Upper lobe of right lung (tissue), 1 donor: ENCODE measurements at regions not wholly inside any gene's neighbourhood (a gene's known extent, or its start where the extent isn't known, plus 50 kb on each side); places are given as distances from the start of the nearest gene placed in this dataset.

ENCODE experiments used
- ATAC-seq: fragments of 200-7000 bp; cut with Tn5 transposase; one replicate; pipeline ENCODE4 v1.9.1; 2020; ENCODE audit warnings: mild to moderate bottlenecking, moderate library complexity
- DNase-seq: peaks from one replicate; pipeline ENCODE4 v3.0.0-alpha.2; 2020
- H3K27ac ChIP-seq: fragments of 200-600 bp; one replicate; pipeline ENCODE4 v1.8.0; 2022
- H3K27me3 ChIP-seq: fragments of 200-600 bp; one replicate; pipeline ENCODE4 v1.8.0; 2022; ENCODE audit warnings: mild to moderate bottlenecking
- H3K36me3 ChIP-seq: fragments of 200-600 bp; one replicate; pipeline ENCODE4 v1.8.0; 2022
- H3K4me1 ChIP-seq: fragments of 200-600 bp; one replicate; pipeline ENCODE4 v1.8.0; 2022
- H3K4me3 ChIP-seq: fragments of 200-600 bp; one replicate; pipeline ENCODE4 v1.8.0; 2022; ENCODE audit warnings: mild to moderate bottlenecking
- H3K9me3 ChIP-seq: fragments of 200-600 bp; one replicate; pipeline ENCODE4 v1.8.0; 2022
- intact Hi-C: fragments of 100-400 bp; cut with DNase I; formaldehyde crosslinking; loops from one replicate; pipeline ENCODE4 v1.11.0; 2022
- TF ChIP-seq, protein P1 (sequence below): fragments of 200-600 bp; IDR thresholded peaks from one replicate; pipeline ENCODE4 v1.8.0; 2022; ENCODE audit warnings: antibody characterized with exemption
- donor health status: DM: no; HTN: yes; CAD: no; lungs with severe emphysema.

DNA sequence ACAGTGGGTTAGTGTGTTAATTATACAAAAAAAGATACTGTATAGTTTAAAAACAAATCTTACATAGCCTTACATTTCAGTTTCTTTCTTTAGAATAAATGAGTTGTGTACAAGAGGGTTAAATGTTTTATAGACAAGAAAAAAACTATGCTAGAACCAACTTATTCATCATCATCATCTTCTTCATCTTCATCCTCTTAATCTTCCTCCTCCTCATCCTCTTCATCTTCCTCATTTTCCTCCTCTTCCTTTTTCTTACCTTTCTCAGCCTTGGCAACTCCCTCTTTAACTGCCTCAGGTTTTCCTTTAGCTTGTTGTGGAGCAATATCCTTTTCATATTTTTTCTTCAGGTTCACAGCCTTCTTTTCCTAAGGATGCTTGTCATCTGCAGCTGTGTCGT, 53.7 kb downstream of the RPS12 start:
- Histone ChIP-seq H3K9me3 (no peaks in the 10 kb centered on the region), H3K4me3 (no peak overlapping the region), H3K36me3 (no peaks in the 10 kb centered on the region), H3K27me3 (no peaks in the 10 kb centered on the region), H3K4me1 (no peaks in the 10 kb centered on the region), H3K27ac (no peak overlapping the region)
- intact Hi-C loops = no loop called here
- no peak for DNase-seq
- no peak for ATAC-seq
- TF ChIP-seq, protein P1, sequence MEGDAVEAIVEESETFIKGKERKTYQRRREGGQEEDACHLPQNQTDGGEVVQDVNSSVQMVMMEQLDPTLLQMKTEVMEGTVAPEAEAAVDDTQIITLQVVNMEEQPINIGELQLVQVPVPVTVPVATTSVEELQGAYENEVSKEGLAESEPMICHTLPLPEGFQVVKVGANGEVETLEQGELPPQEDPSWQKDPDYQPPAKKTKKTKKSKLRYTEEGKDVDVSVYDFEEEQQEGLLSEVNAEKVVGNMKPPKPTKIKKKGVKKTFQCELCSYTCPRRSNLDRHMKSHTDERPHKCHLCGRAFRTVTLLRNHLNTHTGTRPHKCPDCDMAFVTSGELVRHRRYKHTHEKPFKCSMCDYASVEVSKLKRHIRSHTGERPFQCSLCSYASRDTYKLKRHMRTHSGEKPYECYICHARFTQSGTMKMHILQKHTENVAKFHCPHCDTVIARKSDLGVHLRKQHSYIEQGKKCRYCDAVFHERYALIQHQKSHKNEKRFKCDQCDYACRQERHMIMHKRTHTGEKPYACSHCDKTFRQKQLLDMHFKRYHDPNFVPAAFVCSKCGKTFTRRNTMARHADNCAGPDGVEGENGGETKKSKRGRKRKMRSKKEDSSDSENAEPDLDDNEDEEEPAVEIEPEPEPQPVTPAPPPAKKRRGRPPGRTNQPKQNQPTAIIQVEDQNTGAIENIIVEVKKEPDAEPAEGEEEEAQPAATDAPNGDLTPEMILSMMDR = no peak

DNA sequence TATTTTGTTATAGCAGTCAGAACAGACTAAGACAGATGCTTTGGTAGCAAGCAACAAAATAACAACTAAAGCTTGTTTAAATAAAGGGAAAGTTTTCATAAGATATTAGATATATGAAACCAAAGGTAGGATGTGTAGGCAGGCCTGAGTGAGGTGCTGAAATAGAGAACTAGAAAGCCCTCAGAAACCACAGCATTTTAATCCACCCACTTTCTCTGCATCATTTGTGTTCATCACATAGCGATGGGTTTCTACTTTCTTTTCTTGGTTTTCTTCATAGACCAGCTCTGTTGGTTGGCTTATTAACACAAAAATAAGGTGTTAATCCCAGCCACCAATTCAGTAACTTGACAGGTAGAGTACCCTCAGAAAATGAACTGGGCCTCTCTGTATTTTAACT, 58.6 kb downstream of the RPS12 start:
- Histone ChIP-seq H3K36me3 (no peaks in the 10 kb centered on the region), H3K9me3 (no peaks in the 10 kb centered on the region), H3K4me1 (no peaks in the 10 kb centered on the region), H3K4me3 (no peak overlapping the region), H3K27ac (no peak overlapping the region), H3K27me3 (no peaks in the 10 kb centered on the region)
- DNase-seq (no peak), ATAC-seq (no peak)
- intact Hi-C loops = no loop called here
- TF ChIP-seq, protein P1 = no peak

DNA sequence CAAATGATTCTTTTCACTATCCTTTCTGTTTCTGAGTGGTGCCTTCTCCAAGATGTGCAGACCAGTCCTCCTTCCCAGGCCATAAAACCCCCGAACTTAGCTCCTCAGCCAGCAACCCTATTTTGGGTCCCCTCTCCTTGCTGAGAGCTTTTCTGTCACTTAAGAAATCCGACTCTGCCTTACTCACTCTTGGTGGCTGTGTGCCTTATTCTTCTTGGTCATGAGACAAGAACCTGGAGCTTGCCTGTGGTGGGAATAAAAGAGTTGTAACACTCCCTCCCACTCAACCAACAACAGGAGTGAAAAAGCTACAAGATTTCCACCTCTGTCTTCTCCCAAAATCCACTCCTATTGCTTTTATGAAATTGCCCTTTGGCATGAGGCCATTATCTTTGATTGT, 62.6 kb downstream of the RPS12 start:
- Histone ChIP-seq H3K27me3 (no peaks in the 10 kb centered on the region), H3K4me1 (no peaks in the 10 kb centered on the region), H3K4me3 (no peak overlapping the region), H3K36me3 (no peaks in the 10 kb centered on the region), H3K27ac (no peak overlapping the region), H3K9me3 (no peaks in the 10 kb centered on the region)
- ATAC-seq (no peak), DNase-seq (no peak)
- intact Hi-C loops = no loop called here
- TF ChIP-seq, protein P1 = no peak

DNA sequence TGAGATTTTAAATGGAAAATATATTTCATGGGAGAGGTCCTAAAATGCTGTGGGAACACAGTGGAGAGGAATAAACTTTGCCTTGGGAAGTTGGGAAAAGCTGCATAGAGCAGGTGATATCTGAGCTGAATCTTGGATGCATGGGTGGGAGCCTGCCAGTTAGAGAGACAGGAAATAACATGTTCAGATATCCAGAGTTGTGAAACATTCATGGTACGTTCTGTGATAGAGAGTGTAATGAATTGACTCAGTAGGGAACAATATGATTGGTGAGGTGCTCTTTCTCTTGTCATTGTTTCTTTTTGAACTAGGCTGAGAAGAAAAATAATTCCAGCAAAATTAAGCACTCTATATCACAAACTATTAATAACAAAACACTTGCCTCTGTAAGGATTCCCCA, 72.8 kb downstream of the RPS12 start:
- Histone ChIP-seq H3K4me1 (no peaks in the 10 kb centered on the region), H3K27ac (no peak overlapping the region), H3K4me3 (no peak overlapping the region), H3K9me3 (no peaks in the 10 kb centered on the region), H3K27me3 (no peaks in the 10 kb centered on the region), H3K36me3 (no peaks in the 10 kb centered on the region)
- TF ChIP-seq, protein P1 = no peak
- no peak for ATAC-seq
- no peak for DNase-seq
- intact Hi-C loops = no loop called here

DNA sequence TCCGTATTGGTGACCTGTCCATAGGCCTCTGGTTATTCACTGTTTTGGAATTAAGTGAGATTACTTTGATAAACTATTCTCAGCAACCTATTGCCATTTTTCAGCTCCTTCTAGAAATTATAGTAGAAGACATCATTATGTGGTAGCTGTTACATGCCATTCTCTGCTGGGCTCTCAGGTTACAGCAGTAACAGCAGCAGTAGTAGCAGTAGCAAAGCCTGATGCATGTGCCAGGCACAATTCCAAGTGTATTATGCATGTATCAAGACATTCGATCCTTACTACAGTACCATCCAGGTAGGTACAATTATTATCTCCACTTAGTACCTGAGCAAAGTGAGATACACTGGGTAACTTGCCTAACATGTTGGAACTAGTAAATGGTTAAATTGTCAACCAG, 74.3 kb downstream of the RPS12 start:
- DNase-seq (no peak), ATAC-seq (no peak)
- no peak overlapping the region for H3K27ac ChIP-seq
- no peak overlapping the region for H3K4me3 ChIP-seq
- TF ChIP-seq, protein P1 = no peak
- no peaks in the 10 kb centered on the region for H3K4me1 ChIP-seq
- H3K9me3 ChIP-seq = no peaks in the 10 kb centered on the region
- no peaks in the 10 kb centered on the region for H3K36me3 ChIP-seq
- intact Hi-C loops = no loop called here
- no peaks in the 10 kb centered on the region for H3K27me3 ChIP-seq
